Neural progenitor cell (in vitro differentiated cells): ENCODE measurements at regions not wholly inside any gene's neighbourhood (a gene's known extent, or its start where the extent isn't known, plus 50 kb on each side); places are given as distances from the start of the nearest gene placed in this dataset.

Experiments used
- DNase-seq: peaks from one replicate; pipeline ENCODE4 v3.0.0-alpha.2; 2016; ENCODE audit warnings: low spot score
- H2AFZ ChIP-seq: fragments of 200-600 bp; sonication (generic); replicated peaks from 2 replicates; pipeline ENCODE4 v1.6.1; 2016; ENCODE audit warnings: antibody characterized with exemption
- H3F3A ChIP-seq: fragments of 200-600 bp; sonication (generic); 2 replicates; pipeline ENCODE4 v1.6.1; 2016; ENCODE audit warnings: antibody characterized with exemption, low read depth
- H3K27ac ChIP-seq: fragments of 200-600 bp; sonication (generic); 2 replicates; pipeline ENCODE4 v1.5.1; 2016; ENCODE audit warnings: mild to moderate bottlenecking
- H3K27me3 ChIP-seq: fragments of 200-600 bp; sonication (generic); 2 replicates; pipeline ENCODE4 v1.6.1; 2016; ENCODE audit warnings: mild to moderate bottlenecking, moderate library complexity
- H3K36me3 ChIP-seq: fragments of 200-600 bp; sonication (generic); 2 replicates; pipeline ENCODE4 v1.5.1; 2016
- H3K4me1 ChIP-seq: fragments of 200-600 bp; sonication (generic); 2 replicates; pipeline ENCODE4 v1.6.1; 2016; ENCODE audit warnings: mixed run types
- H3K4me2 ChIP-seq: fragments of 200-600 bp; sonication (generic); 2 replicates; pipeline ENCODE4 v1.6.1; 2016
- H3K4me3 ChIP-seq: fragments of 200-600 bp; sonication (generic); 2 replicates; pipeline ENCODE4 v1.5.1; 2016
- H3K79me2 ChIP-seq: fragments of 200-600 bp; sonication (generic); 2 replicates; pipeline ENCODE4 v1.6.1; 2016; ENCODE audit warnings: low read depth
- H3K9ac ChIP-seq: fragments of 200-600 bp; sonication (generic); 2 replicates; pipeline ENCODE4 v1.6.1; 2016
- H3K9me3 ChIP-seq: fragments of 200-600 bp; sonication (generic); 2 replicates; pipeline ENCODE4 v1.5.1; 2016; ENCODE audit warnings: low read depth
- H4K20me1 ChIP-seq: fragments of 200-600 bp; sonication (generic); 2 replicates; pipeline ENCODE4 v1.6.1; 2016; ENCODE audit warnings: low read depth
- H3K27ac Mint-ChIP-seq: 3 replicates; pipeline ENCODE4 v1.8.0; 2021; ENCODE audit warnings: mixed read lengths
- H3K27me3 Mint-ChIP-seq: 2 replicates; pipeline ENCODE4 v1.8.0; 2022; ENCODE audit warnings: low read depth, mild to moderate bottlenecking, inconsistent platforms, moderate library complexity, mixed read lengths; ENCODE audit not compliant: insufficient read depth
- H3K36me3 Mint-ChIP-seq: 3 replicates; pipeline ENCODE4 v1.8.0; 2021; ENCODE audit warnings: mixed read lengths
- H3K4me1 Mint-ChIP-seq: 3 replicates; pipeline ENCODE4 v1.8.0; 2021; ENCODE audit warnings: mixed read lengths
- H3K4me3 Mint-ChIP-seq: 3 replicates; pipeline ENCODE4 v1.8.0; 2021; ENCODE audit warnings: mild to moderate bottlenecking, moderate library complexity, mixed read lengths
- H3K9me3 Mint-ChIP-seq: 3 replicates; pipeline ENCODE4 v1.8.0; 2020; ENCODE audit warnings: mixed read lengths
- EZH2 ChIP-seq: fragments of 200-600 bp; sonication (generic); IDR thresholded peaks from 2 replicates; pipeline ENCODE4 v1.6.1; 2017; ENCODE audit warnings: antibody characterized with exemption, mild to moderate bottlenecking, moderate library complexity
- EZH2phosphoT487 ChIP-seq: fragments of 200-600 bp; sonication (generic); IDR thresholded peaks from 2 replicates; pipeline ENCODE4 v1.6.1; 2017; ENCODE audit warnings: antibody characterized with exemption
- TF ChIP-seq, protein P1 (sequence below): fragments of 200-600 bp; sonication (generic); IDR thresholded peaks from 2 replicates; pipeline ENCODE4 v1.5.1; 2017; ENCODE audit warnings: antibody characterized with exemption, mild to moderate bottlenecking

DNA sequence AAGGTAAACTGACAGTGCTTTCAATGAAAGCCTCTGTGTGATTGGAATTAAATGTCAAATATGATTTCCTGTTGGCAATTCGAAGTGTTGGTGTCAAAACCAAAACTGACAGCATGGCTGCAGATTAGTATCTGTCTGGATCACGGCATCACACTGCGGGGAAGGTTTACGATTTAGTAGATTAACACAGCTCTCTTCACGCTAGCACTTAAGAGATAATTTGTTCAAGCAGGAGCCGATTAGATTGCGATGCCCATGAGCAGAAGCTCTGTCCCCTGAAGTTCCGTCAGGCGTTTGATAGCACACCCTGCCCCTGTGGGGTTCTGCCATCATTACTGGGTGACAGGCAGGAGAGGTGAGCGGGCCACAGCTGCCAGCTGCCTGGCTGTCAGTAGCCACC, 279.5 kb upstream of the AUTS2 start:
- H3K36me3 ChIP-seq: no peaks in the 10 kb centered on the region
- H3K4me2 ChIP-seq: no peak overlapping the region
- H4K20me1 ChIP-seq: no peaks in the 10 kb centered on the region
- H3K27ac ChIP-seq: no peak overlapping the region
- no peak overlapping the region for H3K4me3 ChIP-seq
- no peaks in the 10 kb centered on the region for H3K79me2 ChIP-seq
- Mint-ChIP-seq H3K27me3 (peaks cover 7% of the 10 kb centered on the region), H3K9me3 (peaks cover 4% of the 10 kb centered on the region), H3K4me3 (no peak overlapping the region), H3K4me1 (no peaks in the 10 kb centered on the region), H3K36me3 (no peaks in the 10 kb centered on the region), H3K27ac (no peak overlapping the region)
- no peak overlapping the region for H3K9ac ChIP-seq
- H2AFZ ChIP-seq: no peak overlapping the region
- no peaks in the 10 kb centered on the region for H3K4me1 ChIP-seq
- H3K27me3 ChIP-seq: no peaks in the 10 kb centered on the region
- DNase-seq: no peak
- H3F3A ChIP-seq: no peaks in the 10 kb centered on the region
- TF ChIP-seq, protein P1, sequence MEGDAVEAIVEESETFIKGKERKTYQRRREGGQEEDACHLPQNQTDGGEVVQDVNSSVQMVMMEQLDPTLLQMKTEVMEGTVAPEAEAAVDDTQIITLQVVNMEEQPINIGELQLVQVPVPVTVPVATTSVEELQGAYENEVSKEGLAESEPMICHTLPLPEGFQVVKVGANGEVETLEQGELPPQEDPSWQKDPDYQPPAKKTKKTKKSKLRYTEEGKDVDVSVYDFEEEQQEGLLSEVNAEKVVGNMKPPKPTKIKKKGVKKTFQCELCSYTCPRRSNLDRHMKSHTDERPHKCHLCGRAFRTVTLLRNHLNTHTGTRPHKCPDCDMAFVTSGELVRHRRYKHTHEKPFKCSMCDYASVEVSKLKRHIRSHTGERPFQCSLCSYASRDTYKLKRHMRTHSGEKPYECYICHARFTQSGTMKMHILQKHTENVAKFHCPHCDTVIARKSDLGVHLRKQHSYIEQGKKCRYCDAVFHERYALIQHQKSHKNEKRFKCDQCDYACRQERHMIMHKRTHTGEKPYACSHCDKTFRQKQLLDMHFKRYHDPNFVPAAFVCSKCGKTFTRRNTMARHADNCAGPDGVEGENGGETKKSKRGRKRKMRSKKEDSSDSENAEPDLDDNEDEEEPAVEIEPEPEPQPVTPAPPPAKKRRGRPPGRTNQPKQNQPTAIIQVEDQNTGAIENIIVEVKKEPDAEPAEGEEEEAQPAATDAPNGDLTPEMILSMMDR: no peak
- H3K9me3 ChIP-seq: no peaks in the 10 kb centered on the region

DNA sequence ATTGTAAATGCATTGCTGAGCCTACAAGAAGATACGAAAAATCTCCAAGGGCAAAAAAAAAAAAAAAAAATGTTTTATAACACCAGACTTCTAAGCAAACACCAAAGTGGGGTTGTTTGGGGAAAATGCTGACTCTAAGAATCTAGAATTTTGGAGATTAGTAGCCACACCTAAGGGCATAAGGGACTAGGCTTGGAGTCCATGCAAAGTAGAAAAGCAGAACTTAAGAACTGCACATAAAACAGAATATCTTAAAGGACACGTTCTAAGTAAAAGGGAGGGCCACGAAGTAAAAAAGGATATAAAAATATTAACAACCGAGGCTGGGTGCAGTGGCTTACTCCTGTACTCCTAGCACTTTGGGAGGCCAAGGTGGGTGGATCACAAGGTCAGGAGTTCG, 269.8 kb upstream of the AUTS2 start:
- TF ChIP-seq, protein P1: no peak
- TF ChIP-seq EZH2phosphoT487 (no peak), EZH2 (no peak)
- Histone ChIP-seq H3K27ac (no peak overlapping the region), H3K79me2 (no peaks in the 10 kb centered on the region), H3K4me2 (no peak overlapping the region), H4K20me1 (no peaks in the 10 kb centered on the region), H3K4me3 (no peak overlapping the region), H3K9me3 (no peaks in the 10 kb centered on the region), H3F3A (no peaks in the 10 kb centered on the region), H3K9ac (no peak overlapping the region), H3K27me3 (no peaks in the 10 kb centered on the region), H3K36me3 (no peaks in the 10 kb centered on the region), H3K4me1 (no peaks in the 10 kb centered on the region), H2AFZ (no peak overlapping the region)
- Mint-ChIP-seq H3K27ac (no peak overlapping the region), H3K4me1 (no peaks in the 10 kb centered on the region), H3K9me3 (peaks cover 3% of the 10 kb centered on the region), H3K27me3 (peaks cover 2% of the 10 kb centered on the region), H3K36me3 (no peaks in the 10 kb centered on the region), H3K4me3 (no peak overlapping the region)
- no peak for DNase-seq

DNA sequence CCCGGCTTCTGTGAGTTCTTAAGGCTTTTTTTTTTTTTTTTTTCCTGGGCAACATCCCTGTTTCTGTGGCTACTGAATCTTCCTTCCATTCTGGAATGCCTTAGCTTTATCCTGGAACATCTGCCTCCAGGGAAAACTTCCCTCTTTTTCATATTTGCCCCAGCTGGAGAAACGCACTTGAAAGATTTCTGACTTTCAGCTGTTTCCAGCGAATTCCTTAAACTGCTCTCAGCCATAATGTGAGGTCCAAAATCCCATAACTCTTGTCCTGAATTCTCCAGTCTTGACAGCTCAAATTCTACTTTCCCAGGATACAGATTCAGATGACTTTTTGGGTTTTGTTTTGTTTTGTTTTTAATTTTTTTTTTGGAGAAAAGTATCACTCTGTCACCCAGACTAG, 263.6 kb upstream of the AUTS2 start:
- Histone ChIP-seq H3K79me2 (no peaks in the 10 kb centered on the region), H3K4me3 (no peak overlapping the region), H3K4me1 (no peaks in the 10 kb centered on the region), H2AFZ (no peak overlapping the region), H3F3A (no peaks in the 10 kb centered on the region), H3K36me3 (no peaks in the 10 kb centered on the region), H4K20me1 (no peaks in the 10 kb centered on the region), H3K4me2 (no peak overlapping the region), H3K27me3 (no peaks in the 10 kb centered on the region), H3K9me3 (no peaks in the 10 kb centered on the region), H3K27ac (no peak overlapping the region), H3K9ac (no peak overlapping the region)
- H3K27me3 Mint-ChIP-seq: peaks cover 2% of the 10 kb centered on the region
- no peak overlapping the region for H3K4me3 Mint-ChIP-seq
- H3K36me3 Mint-ChIP-seq: no peaks in the 10 kb centered on the region
- no peak for DNase-seq
- no peaks in the 10 kb centered on the region for H3K4me1 Mint-ChIP-seq
- H3K27ac Mint-ChIP-seq: no peak overlapping the region
- TF ChIP-seq EZH2: no peak
- TF ChIP-seq, protein P1: no peak
- TF ChIP-seq EZH2phosphoT487: no peak
- H3K9me3 Mint-ChIP-seq: peaks cover 3% of the 10 kb centered on the region

DNA sequence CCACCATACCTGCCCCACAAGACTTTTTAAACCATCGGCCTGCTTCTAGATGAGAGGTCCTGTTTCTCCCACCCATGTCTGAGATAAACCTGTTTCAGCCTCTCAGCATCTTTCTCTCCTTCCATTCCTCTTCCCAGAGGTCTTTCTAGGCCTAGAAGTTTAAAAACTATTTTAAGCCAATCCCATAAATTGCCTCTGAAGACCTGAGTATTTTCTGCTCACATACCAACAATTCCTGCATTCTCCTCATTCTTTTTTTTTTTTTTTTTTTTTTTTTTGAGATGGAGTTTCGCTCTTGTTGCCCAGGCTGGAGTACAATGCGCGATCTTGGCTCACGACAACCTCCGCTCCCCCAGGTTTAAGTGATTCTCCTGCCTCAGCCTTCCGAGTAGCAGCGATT, 262.9 kb upstream of the AUTS2 start:
- H3K4me1 ChIP-seq: no peaks in the 10 kb centered on the region
- H3K27ac ChIP-seq: no peak overlapping the region
- Mint-ChIP-seq H3K4me3 (no peak overlapping the region), H3K9me3 (no peaks in the 10 kb centered on the region), H3K36me3 (no peaks in the 10 kb centered on the region), H3K27me3 (peaks cover 2% of the 10 kb centered on the region), H3K27ac (no peak overlapping the region), H3K4me1 (no peaks in the 10 kb centered on the region)
- no peaks in the 10 kb centered on the region for H3K79me2 ChIP-seq
- no peak overlapping the region for H3K4me2 ChIP-seq
- H3K9ac ChIP-seq: no peak overlapping the region
- no peak overlapping the region for H2AFZ ChIP-seq
- H3K27me3 ChIP-seq: no peaks in the 10 kb centered on the region
- TF ChIP-seq, protein P1: no peak
- TF ChIP-seq EZH2 (no peak), EZH2phosphoT487 (no peak)
- no peaks in the 10 kb centered on the region for H3K9me3 ChIP-seq
- H3F3A ChIP-seq: no peaks in the 10 kb centered on the region
- H4K20me1 ChIP-seq: no peaks in the 10 kb centered on the region
- H3K36me3 ChIP-seq: no peaks in the 10 kb centered on the region
- DNase-seq: no peak
- H3K4me3 ChIP-seq: no peak overlapping the region
